ENCODE measurements at regions not wholly inside any gene's neighbourhood (a gene's known extent, or its start where the extent isn't known, plus 50 kb on each side); places are given as distances from the start of the nearest gene placed in this dataset.
A peak's percentile ranks its signal among the peaks of the same experiment; 100 is the strongest.
"Not testable (repeated sequence)": the region's sequence is repeated elsewhere in the genome, so short reads cannot be mapped to it uniquely, and the experiment has no call there.

DNA sequence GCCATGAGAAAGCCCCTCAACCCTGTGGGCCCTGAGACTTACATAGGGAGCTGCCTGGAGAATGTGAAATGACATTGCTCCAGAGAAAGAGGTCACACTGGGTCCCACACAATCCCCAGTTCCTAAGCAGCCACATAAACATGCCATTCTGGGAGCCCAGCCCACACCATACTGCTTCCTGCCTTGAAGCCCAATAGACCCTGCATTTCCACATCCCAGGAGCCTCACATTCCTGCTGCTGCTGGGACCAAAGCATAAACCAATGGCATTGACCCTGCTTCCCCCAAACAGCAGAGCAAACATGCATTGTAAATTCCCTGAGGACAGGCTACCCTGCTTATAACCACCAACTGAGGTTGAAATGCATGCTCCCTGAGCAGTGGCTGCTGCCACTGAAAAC is 1117.6 kb upstream of the SLC39A10 start:
- H3K27ac ChIP-seq (ENCODE audit: poor library complexity, severe bottlenecking) = no peak overlapping the region
- TF ChIP-seq, protein P1, sequence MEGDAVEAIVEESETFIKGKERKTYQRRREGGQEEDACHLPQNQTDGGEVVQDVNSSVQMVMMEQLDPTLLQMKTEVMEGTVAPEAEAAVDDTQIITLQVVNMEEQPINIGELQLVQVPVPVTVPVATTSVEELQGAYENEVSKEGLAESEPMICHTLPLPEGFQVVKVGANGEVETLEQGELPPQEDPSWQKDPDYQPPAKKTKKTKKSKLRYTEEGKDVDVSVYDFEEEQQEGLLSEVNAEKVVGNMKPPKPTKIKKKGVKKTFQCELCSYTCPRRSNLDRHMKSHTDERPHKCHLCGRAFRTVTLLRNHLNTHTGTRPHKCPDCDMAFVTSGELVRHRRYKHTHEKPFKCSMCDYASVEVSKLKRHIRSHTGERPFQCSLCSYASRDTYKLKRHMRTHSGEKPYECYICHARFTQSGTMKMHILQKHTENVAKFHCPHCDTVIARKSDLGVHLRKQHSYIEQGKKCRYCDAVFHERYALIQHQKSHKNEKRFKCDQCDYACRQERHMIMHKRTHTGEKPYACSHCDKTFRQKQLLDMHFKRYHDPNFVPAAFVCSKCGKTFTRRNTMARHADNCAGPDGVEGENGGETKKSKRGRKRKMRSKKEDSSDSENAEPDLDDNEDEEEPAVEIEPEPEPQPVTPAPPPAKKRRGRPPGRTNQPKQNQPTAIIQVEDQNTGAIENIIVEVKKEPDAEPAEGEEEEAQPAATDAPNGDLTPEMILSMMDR (IDR thresholded peaks at IDR 0.05; ENCODE audit: poor library complexity, severe bottlenecking) = no peak

DNA sequence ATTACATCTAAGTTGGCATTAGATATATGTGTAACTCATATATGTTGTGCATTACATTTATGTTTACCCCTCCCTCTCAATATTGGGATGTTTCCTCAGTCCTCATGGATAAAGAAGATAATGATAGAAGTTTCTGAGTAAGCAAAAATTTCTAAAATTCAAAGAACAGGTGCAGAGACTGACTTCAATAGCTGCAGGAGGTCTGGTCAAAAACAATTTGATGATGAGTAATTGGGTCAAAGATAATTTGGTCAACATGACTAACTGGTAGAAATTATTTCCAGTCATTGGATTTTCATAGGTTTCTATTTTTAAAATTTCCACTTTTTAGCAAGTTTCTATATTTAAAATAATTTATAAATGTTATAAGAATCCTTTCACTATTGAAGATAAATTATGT is 1130.9 kb upstream of the SLC39A10 start:
- Histone ChIP-seq H3K9me3 (ENCODE audit: severe bottlenecking) (no peaks in the 10 kb centered on the region), H3K4me3 (ENCODE audit: severe bottlenecking) (no peak overlapping the region), H3K4me1 (ENCODE audit: insufficient read depth, poor library complexity, severe bottlenecking) (no peaks in the 10 kb centered on the region), H3K36me3 (ENCODE audit: low read depth) (no peaks in the 10 kb centered on the region), H3K27me3 (ENCODE audit: insufficient read depth, poor library complexity, severe bottlenecking) (no peaks in the 10 kb centered on the region), H3K27ac (ENCODE audit: poor library complexity, severe bottlenecking) (no peak overlapping the region)
- ATAC-seq (ENCODE audit: low read depth) (no peak), DNase-seq (ENCODE audit: low spot score) (no peak)
- TF ChIP-seq, protein P1 (IDR thresholded peaks at IDR 0.05; ENCODE audit: poor library complexity, severe bottlenecking) = no peak

More for the DNA sequence above, 1117.6 kb upstream of the SLC39A10 start:
- Histone ChIP-seq H3K36me3 (ENCODE audit: low read depth) (no peaks in the 10 kb centered on the region), H3K9me3 (ENCODE audit: severe bottlenecking) (no peaks in the 10 kb centered on the region), H3K27me3 (ENCODE audit: insufficient read depth, poor library complexity, severe bottlenecking) (no peaks in the 10 kb centered on the region), H3K4me3 (ENCODE audit: severe bottlenecking) (no peak overlapping the region), H3K4me1 (ENCODE audit: insufficient read depth, poor library complexity, severe bottlenecking) (no peaks in the 10 kb centered on the region)
- ATAC-seq (ENCODE audit: low read depth) (no peak; the same call in 2 of the 3 replicates), DNase-seq (ENCODE audit: low spot score) (no peak)

DNA sequence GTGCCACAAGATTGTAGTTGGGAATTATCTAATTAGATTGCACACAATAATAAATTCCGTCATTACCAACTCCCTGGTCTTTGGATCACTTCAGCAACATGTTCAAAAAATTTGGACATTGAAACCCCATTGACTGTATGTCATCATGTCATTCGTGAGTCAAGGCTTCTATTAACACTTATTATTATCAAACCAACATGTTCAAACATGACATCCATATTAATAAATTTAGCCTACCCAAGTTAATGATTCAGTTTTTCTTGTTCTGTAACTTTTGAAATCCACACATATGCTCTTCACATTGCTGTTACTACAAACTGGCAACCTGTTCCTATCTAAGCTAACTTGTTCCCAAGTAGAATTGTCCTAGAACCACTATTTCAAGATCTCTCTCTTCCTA is 1142.7 kb upstream of the SLC39A10 start:
- Histone ChIP-seq H3K9me3 (ENCODE audit: severe bottlenecking) (no peaks in the 10 kb centered on the region), H3K27me3 (ENCODE audit: insufficient read depth, poor library complexity, severe bottlenecking) (no peaks in the 10 kb centered on the region), H3K36me3 (ENCODE audit: low read depth) (no peaks in the 10 kb centered on the region), H3K4me3 (ENCODE audit: severe bottlenecking) (no peak overlapping the region), H3K4me1 (ENCODE audit: insufficient read depth, poor library complexity, severe bottlenecking) (no peaks in the 10 kb centered on the region), H3K27ac (ENCODE audit: poor library complexity, severe bottlenecking) (no peak overlapping the region)
- DNase-seq (ENCODE audit: low spot score) (no peak), ATAC-seq (ENCODE audit: low read depth) (no peak)
- TF ChIP-seq, protein P1 (IDR thresholded peaks at IDR 0.05; ENCODE audit: poor library complexity, severe bottlenecking) = no peak

DNA sequence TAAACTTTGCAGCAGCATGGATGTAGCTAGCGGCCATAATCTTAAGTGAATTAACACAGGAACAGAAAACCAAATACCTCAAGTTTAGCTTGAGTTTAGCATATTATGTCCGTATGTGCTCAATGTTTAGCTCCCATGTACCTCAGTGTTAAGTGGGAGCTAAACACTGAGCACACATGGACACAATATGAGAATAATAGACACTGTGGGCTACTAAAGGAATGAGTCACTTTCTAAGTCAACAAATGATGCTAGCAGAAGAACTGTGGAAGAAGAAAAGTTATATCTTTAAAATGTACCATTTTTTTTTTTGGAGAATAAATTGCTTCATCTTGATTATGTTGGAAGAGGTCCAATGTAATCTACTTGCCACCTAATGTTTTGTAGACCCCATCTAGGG is 1146.0 kb upstream of the SLC39A10 start:
- not testable (repeated sequence) for H3K9me3 ChIP-seq (ENCODE audit: severe bottlenecking); H3K36me3 ChIP-seq (ENCODE audit: low read depth); H3K4me3 ChIP-seq (ENCODE audit: severe bottlenecking); H3K27ac ChIP-seq (ENCODE audit: poor library complexity, severe bottlenecking); DNase-seq (ENCODE audit: low spot score); H3K27me3 ChIP-seq (ENCODE audit: insufficient read depth, poor library complexity, severe bottlenecking); H3K4me1 ChIP-seq (ENCODE audit: insufficient read depth, poor library complexity, severe bottlenecking)
- ATAC-seq (ENCODE audit: low read depth) = peak; percentile 45; the same call in 1 of the 3 replicates

DNA sequence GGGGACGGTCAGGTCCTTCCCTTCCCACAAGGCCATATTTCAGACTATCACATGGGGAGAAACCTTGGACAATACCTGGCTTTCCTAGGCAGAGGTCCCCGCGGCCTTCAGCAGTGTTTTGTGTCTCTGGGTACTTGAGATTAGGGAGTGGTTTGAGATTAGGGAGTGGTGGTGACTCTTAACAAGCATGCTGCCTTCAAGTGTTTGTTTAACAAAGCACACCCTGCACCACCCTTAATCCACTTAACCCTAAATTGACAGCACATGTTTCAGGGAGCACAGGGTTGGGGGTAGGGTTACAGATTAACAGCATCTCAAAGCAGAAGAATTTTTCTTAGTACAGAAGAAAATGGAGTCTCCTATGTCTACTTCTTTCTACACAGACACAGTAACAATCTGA is 1152.2 kb upstream of the SLC39A10 start:
- not testable (repeated sequence) for ATAC-seq (ENCODE audit: low read depth); DNase-seq (ENCODE audit: low spot score); H3K27me3 ChIP-seq (ENCODE audit: insufficient read depth, poor library complexity, severe bottlenecking); H3K4me3 ChIP-seq (ENCODE audit: severe bottlenecking); H3K4me1 ChIP-seq (ENCODE audit: insufficient read depth, poor library complexity, severe bottlenecking); H3K9me3 ChIP-seq (ENCODE audit: severe bottlenecking); H3K36me3 ChIP-seq (ENCODE audit: low read depth); H3K27ac ChIP-seq (ENCODE audit: poor library complexity, severe bottlenecking)

DNA sequence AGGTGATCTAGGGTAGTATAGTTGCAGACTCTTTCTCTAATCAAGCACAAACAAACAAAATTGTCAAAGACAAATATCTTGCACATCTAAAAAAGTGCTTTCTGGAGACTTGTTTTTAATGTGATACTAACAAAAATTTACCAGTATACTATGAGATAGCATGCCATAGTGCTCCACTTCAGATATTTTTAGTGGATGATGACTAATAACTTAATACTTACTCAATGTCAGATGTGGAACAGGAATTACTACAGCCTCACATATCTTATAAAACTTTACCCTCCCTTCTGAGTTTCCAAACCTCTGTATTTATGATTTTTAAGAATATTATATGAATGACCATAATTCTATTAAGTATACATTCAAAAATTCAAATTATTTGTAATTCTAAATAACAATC is 1162.0 kb upstream of the SLC39A10 start:
- no peak for DNase-seq (ENCODE audit: low spot score)
- Histone ChIP-seq H3K4me1 (ENCODE audit: insufficient read depth, poor library complexity, severe bottlenecking) (no peaks in the 10 kb centered on the region), H3K9me3 (ENCODE audit: severe bottlenecking) (no peaks in the 10 kb centered on the region), H3K36me3 (ENCODE audit: low read depth) (no peaks in the 10 kb centered on the region), H3K27ac (ENCODE audit: poor library complexity, severe bottlenecking) (no peak overlapping the region), H3K27me3 (ENCODE audit: insufficient read depth, poor library complexity, severe bottlenecking) (no peaks in the 10 kb centered on the region), H3K4me3 (ENCODE audit: severe bottlenecking) (no peak overlapping the region)
- 0 out of 3 replicates have a peak, but pooled peaks have one; percentile 33 for ATAC-seq (ENCODE audit: low read depth)
- TF ChIP-seq, protein P1 (IDR thresholded peaks at IDR 0.05; ENCODE audit: poor library complexity, severe bottlenecking) = no peak
